GM18502 (cell line): ENCODE measurements at regions not wholly inside any gene's neighbourhood (a gene's known extent, or its start where the extent isn't known, plus 50 kb on each side); places are given as distances from the start of the nearest gene placed in this dataset.
"Not testable (repeated sequence)": the region's sequence is repeated elsewhere in the genome, so short reads cannot be mapped to it uniquely, and the experiment has no call there.

Source experiments
- ATAC-seq: cut with Tn5 transposase; IDR thresholded peaks from one replicate; pipeline ENCODE4 v1.9.1; 2021; ENCODE audit warnings: mild to moderate bottlenecking; ENCODE audit not compliant: unreplicated experiment, poor library complexity

DNA sequence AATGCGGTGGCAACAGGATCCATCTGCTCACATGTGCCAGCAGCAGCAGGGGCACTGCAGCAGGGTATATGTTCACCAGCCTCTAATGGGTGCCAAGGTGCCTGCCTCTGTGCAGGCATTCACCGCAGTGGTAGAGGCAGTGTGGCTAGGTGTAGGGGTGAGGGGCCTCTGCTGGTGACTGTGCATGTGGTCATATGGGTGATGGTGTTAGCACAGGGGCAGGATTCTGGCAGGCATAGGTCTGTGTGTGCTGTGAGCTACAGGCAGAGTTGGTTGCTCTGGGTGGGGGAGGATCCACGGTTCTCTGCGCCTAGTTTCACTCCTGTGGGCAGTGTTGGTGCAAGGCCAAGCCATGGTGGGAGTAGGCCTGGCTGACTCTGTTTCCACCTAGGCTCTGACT, 566.5 kb upstream of the GNPDA2 start:
- ATAC-seq = no peak

- no peak for ATAC-seq
Measured at GRCh38 chr4:45284400-45285085, 558.2 kb upstream of the GNPDA2 start.

GRCh38 chr4:45283352-45283751, 557.0 kb upstream of the GNPDA2 start:
- no peak for ATAC-seq

- no peak for ATAC-seq
Measured at GRCh38 chr4:45280121-45280520, 553.8 kb upstream of the GNPDA2 start.

DNA sequence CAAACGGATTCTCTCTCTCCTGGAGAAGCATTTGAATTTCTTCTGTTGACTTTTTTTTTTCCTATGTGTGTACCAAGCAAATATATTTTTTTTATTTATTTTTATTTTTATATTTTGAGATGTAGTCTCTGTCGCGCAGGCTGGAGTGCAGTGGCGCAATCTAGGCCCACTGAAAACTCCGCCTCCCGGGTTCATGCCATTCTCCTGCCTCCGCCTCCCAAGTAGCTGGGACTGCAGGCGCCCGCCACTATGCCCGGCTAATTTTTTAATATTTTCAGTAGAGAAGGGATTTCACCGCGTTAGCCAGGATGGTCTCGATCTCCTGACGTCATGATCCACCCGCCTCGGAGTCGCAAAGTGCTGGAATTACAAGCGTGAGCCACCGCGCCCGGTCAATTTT, 549.5 kb upstream of the GNPDA2 start:
- no peak for ATAC-seq

- ATAC-seq = not testable (repeated sequence)
Measured at GRCh38 chr4:45248106-45248505, 521.8 kb upstream of the GNPDA2 start.

DNA sequence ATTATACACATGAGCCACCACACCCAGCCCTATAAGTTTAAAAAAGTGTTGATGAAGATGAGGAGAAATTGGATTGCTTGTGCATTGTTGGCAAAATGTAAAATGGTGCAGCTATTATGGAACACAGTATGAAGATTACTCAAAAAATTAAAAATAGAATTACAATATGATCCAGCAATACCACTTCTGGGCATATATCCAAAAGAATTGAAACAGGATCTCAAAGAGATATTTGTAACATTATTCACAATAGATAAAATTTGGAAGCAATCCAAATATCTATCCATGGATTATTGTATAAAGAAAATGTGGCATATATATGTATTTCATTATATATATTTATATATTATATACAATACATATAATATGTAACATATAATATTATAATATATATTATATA, 515.6 kb upstream of the GNPDA2 start:
- no peak for ATAC-seq

GRCh38 chr4:45229206-45229605, 502.9 kb upstream of the GNPDA2 start:
- no peak for ATAC-seq

- ATAC-seq = no peak
Measured at GRCh38 chr4:45215976-45216542, 489.7 kb upstream of the GNPDA2 start.

DNA sequence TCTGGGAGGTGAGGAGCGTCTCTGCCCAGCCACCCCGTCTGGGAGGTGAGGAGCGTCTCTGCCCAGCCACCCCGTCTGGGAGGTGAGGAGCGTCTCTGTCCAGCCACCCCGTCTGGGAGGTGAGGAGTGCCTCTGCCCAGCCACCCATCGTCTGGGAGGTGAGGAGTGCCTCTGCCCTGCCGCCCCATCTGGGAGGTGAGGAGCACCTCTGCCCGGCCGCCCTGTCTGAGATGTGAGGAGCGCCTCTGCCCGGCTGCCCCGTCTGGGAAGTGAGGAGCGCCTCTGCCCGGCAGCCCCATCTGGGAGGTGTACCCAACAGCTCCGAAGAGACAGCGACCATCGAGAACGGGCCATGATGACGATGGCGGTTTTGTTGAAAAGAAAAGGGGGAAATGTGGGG, 482.1 kb upstream of the GNPDA2 start:
- not testable (repeated sequence) for ATAC-seq

DNA sequence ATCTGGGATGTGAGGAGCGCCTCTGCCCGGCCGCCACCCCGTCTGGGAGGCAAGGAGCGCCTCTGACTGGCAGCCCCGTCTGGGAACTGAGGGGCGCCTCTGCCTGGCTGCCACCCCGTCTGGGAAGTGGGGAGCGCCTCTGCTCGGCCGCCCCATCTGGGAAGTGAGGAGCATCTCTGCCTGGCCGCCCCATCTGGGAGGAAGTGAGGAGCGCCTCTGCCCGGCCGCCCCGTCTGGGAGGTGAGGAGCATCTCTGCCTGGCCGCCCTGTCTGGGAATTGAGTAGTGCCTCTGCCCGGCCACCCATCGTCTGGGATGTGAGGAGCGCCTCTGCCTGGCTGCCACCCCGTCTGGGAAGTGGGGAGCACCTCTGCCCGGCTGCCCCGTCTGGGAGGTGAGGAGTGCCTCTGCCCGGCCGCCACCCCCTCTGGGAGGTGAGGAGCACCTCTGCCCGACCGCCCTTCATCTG, 481.5 kb upstream of the GNPDA2 start:
- ATAC-seq = not testable (repeated sequence)

DNA sequence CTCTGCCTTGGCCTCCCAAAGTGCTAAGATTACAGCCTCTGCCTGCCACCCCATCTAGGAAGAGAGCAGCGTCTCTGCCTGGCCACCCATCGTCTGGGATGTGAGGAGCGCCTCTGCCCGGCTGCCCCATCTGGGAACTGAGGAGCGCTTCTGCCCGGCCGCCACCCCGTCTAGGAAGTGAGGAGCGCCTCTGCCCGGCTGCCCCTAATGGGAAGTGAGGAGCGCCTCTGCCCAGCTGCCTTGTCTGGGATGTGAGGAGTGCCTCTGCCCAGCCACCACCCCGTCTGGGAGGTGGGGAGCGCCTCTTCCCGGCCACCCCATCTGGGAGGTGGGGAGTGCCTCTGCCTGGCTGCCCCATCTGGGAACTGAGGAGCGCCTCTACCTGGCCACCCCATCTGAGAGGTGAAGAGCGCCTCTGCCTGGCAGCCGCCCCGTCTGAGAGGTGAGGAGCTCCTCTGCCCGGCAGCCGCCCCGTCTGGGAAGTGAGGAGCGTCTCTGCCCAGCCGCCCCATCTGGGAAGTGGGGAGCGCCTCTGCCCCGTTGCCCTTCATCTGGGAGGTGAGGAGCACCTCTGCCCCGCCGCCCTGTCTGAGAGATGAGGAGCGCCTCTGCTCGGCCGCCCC, 481.0 kb upstream of the GNPDA2 start:
- ATAC-seq = not testable (repeated sequence)

DNA sequence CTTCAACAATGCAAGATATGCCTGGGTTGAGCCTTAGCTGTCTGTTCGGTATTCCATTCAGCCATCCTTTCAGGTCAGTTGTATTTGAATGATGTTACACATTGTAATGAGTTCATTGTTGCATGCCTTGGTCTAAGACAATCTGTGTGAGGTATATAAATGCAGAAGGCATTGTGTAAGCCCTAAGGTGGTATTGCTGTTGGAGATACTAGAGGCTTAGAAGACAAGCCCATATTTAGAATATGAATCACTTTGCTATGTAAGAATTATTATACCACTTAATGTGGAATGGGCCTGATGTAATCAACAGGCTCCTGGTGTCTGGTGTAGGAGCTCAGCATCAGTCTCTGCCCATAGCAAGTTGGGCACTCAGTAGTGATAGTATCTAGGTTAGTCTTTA, 473.4 kb upstream of the GNPDA2 start:
- no peak for ATAC-seq

DNA sequence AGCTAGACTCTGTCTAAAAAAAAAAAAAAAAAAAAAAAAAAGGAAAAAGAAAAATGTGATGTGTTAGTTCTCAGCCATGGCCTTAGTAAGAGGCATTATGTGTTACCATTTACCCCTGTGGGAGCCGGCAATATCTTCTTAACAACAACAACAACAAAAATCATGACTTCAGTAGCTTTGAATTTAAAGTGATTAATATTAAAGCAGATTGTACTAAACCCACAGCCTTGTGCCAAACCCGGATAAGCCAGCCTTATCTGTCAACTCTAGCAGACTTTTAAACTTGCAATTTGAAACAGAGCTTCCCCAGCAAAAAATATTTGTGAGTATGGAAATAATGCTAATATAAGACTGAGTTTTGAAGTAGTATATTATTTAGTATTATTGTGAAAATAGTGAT, 462.1 kb upstream of the GNPDA2 start:
- ATAC-seq = no peak

DNA sequence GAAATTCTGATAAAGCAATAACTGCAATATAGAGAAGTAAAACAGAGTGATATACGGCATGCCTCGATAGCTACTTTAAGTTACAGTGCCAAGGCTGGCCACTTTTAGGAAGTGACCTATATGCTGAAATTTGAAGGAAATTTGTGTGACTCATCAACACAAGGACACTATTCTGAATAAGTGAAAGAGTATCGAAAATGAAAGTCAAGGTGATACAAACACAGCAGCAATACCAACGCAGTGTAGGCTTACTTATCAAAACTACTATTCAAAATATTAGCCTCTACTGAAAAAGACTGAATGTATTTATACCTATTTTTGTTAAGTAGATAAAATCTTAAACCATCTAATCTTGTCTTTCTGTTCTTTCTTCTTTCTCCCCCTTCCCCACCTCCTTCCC, 459.9 kb upstream of the GNPDA2 start:
- ATAC-seq = no peak

- ATAC-seq = no peak
Measured at GRCh38 chr4:45183905-45184304, 457.5 kb upstream of the GNPDA2 start.

DNA sequence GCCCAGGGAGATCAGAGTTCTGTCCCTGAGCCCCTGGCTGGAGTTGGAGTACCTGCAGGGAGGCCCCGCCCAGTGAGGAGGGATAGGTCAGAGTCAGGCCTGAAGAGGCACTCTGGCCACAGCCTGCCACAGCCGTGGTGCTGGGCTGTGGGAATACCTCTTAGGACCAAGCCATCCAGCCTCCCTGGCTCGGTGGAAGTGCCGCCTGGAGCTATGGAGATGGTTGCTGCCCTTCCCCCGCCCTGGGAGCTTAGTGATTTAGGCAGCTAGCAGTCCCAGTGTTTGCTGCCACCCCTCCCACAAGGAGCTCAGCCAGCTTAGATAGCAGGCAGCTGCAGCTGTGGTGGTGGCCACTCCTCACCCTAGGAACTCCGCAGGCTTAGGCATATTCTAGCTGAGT, 446.3 kb upstream of the GNPDA2 start:
- no peak for ATAC-seq

DNA sequence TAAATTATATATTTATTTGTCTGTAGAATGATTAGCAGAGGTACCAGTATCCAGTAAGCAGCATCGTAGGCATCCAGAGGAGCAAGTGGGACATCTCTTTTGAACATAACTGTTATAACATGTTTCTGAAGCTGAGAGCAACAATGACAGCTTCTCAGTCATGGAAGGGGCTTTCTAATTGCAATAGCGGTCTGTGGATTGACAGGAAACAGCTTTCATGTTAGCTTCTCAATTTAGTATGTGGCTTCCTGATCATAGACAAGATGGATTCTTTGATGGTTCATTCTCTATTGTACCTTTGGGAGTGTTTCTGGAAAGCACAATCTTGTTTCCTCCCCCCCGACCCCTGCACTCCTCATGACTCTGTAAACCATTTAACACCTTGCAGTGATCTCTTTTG, 434.6 kb upstream of the GNPDA2 start:
- no peak for ATAC-seq

DNA sequence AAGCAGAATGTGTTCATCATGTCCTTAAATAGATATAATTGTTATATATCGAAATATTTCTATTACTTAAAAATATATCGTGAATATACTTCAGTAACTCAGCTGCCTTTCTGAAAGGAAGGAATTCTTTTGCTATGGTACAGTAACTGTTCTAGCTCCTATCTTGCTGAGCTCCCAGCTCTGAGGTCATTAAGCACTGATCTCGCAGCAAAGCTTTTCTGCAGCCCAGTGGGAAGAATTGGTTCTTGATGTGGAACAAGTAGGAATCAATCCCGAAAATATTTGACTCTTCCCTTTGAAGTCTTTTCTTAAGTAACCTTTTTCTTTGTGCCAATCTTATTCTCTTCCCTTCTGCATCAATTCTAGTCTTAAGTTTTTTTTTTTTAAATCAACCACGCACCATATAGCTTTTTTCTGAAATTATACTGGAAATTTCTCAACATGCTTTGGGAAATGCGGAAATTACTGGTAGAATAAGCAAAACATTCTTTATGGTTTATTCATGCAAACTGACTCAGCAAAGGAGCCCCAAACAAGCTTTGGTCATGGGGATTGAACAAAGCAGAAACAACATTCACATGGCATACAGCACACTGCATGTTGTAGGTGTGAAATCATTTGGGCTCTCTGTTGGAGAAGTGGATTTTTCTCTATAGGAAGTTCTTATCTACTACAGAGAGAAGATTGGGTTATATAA, 428.9 kb upstream of the GNPDA2 start:
- no peak for ATAC-seq

- no peak for ATAC-seq
Measured at GRCh38 chr4:45147866-45148265, 421.5 kb upstream of the GNPDA2 start.

DNA sequence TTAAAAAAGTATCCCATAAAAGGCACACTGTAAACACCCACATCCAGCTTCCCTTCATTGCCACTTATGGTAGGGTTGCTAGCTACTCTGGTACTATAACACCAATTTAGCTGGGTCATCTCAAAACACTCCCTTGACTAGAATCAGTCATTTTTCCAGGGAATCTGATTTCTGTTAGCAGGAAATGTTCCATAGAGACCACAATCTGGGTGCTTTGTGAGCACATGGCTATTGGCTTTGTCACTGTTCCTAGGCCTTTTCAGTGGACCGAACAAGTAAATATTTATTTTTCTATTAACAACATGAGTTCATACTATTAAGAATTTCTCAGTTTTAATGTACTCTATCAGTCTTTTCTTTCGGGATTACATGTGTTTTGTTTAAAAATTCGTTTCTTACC, 404.7 kb upstream of the GNPDA2 start:
- no peak for ATAC-seq
